ENCODE measurements at regions not wholly inside any gene's neighbourhood (a gene's known extent, or its start where the extent isn't known, plus 50 kb on each side); places are given as distances from the start of the nearest gene placed in this dataset.
"Not testable (repeated sequence)": the region's sequence is repeated elsewhere in the genome, so short reads cannot be mapped to it uniquely, and the experiment has no call there.

GRCh38 chrX:7606039-7606652 is 236.8 kb upstream of the VCX start:
- Histone ChIP-seq H3K4me1 (no peaks in the 10 kb centered on the region), H3K4me3 (no peak overlapping the region), H3K36me3 (ENCODE audit: low read depth, missing control alignments) (no peaks in the 10 kb centered on the region), H3K27me3 (no peaks in the 10 kb centered on the region), H3K27ac (no peak overlapping the region), H3K9me3 (no peaks in the 10 kb centered on the region)
- no peak for DNase-seq
- WGBS, 2 donors, result 70 to 89% methylated on average over 7 of the region's 7 CpGs
- TF ChIP-seq CTCF (IDR thresholded peaks at IDR 0.05) (no peak), POLR2A (IDR thresholded peaks at IDR 0.05) (no peak)
- intact Hi-C loops (cut with DNase I; ENCODE audit: low total_unique reads), result no loop called here

GRCh38 chrX:7603387-7603786 is 239.6 kb upstream of the VCX start:
- Histone ChIP-seq H3K4me1 (no peaks in the 10 kb centered on the region), H3K27me3 (no peaks in the 10 kb centered on the region), H3K4me3 (no peak overlapping the region), H3K36me3 (ENCODE audit: low read depth, missing control alignments) (no peaks in the 10 kb centered on the region), H3K27ac (no peak overlapping the region), H3K9me3 (no peaks in the 10 kb centered on the region)
- WGBS, 2 donors, result 74 to 81% methylated on average over 2 of the region's 2 CpGs
- DNase-seq, result no peak
- no peak for TF ChIP-seq POLR2A (IDR thresholded peaks at IDR 0.05)
- no peak for TF ChIP-seq CTCF (IDR thresholded peaks at IDR 0.05)
- intact Hi-C loops (cut with DNase I; ENCODE audit: low total_unique reads), result no loop called here

GRCh38 chrX:7596822-7597221 is 246.1 kb upstream of the VCX start:
- no peak for DNase-seq
- no peaks in the 10 kb centered on the region for H3K27me3 ChIP-seq
- 47 to 100% methylated on average over 2 of the region's 2 CpGs for WGBS, 2 donors
- H3K9me3 ChIP-seq, result no peaks in the 10 kb centered on the region
- no peak overlapping the region for H3K27ac ChIP-seq
- TF ChIP-seq CTCF (IDR thresholded peaks at IDR 0.05) (no peak), POLR2A (IDR thresholded peaks at IDR 0.05) (no peak)
- no peaks in the 10 kb centered on the region for H3K4me1 ChIP-seq
- intact Hi-C loops (cut with DNase I; ENCODE audit: low total_unique reads), result no loop called here
- no peak overlapping the region for H3K4me3 ChIP-seq
- no peaks in the 10 kb centered on the region for H3K36me3 ChIP-seq (ENCODE audit: low read depth, missing control alignments)

- WGBS, 2 donors, result 88 to 91% methylated on average over 9 to 28 of the region's 28 CpGs
- intact Hi-C loops (cut with DNase I; ENCODE audit: low total_unique reads); DNase-seq; H3K36me3 ChIP-seq (ENCODE audit: low read depth, missing control alignments); H3K4me3 ChIP-seq; H3K4me1 ChIP-seq; H3K9me3 ChIP-seq; H3K27me3 ChIP-seq; H3K27ac ChIP-seq: not testable (repeated sequence)
These were observed 249.6 kb upstream of the VCX start for GRCh38 chrX:7593370-7593769.

- Histone ChIP-seq H3K27ac (no peak overlapping the region), H3K4me1 (no peaks in the 10 kb centered on the region), H3K27me3 (no peaks in the 10 kb centered on the region), H3K36me3 (ENCODE audit: low read depth, missing control alignments) (no peaks in the 10 kb centered on the region), H3K9me3 (no peaks in the 10 kb centered on the region), H3K4me3 (no peak overlapping the region)
- DNase-seq, result no peak
- intact Hi-C loops (cut with DNase I; ENCODE audit: low total_unique reads), result no loop called here
- 22% methylated on average over 2 of the region's 2 CpGs for WGBS, 2 donors
- peak in 1 of 3 experiments; percentile 5 for TF ChIP-seq CTCF (IDR thresholded peaks at IDR 0.05)
- TF ChIP-seq POLR2A (IDR thresholded peaks at IDR 0.05), result no peak
These were observed 256.8 kb upstream of the VCX start for GRCh38 chrX:7586126-7586525.
